ENCODE measurements at regions not wholly inside any gene's neighbourhood (a gene's known extent, or its start where the extent isn't known, plus 50 kb on each side); places are given as distances from the start of the nearest gene placed in this dataset.

- peak; percentile 72 for DNase-seq
These were observed 458.9 kb upstream of the C9orf72 start for GRCh38 chr9:28032268-28032590.

GRCh38 chr9:28034242-28034641 lies 461.0 kb upstream of the C9orf72 start:
- no peak for DNase-seq

GRCh38 chr9:28037968-28038367 lies 464.7 kb upstream of the C9orf72 start:
- no peak for DNase-seq

GRCh38 chr9:28045051-28045450 lies 471.8 kb upstream of the C9orf72 start:
- no peak for DNase-seq

- DNase-seq, result no peak
These were observed 476.8 kb upstream of the C9orf72 start for GRCh38 chr9:28050046-28050445.

- DNase-seq, result no peak
These were observed 477.7 kb upstream of the C9orf72 start for GRCh38 chr9:28050941-28051340.

- no peak for DNase-seq
These were observed 478.6 kb upstream of the C9orf72 start for GRCh38 chr9:28051559-28052503.

GRCh38 chr9:28053096-28053777 lies 480.0 kb upstream of the C9orf72 start:
- DNase-seq, result no peak

- no peak for DNase-seq
These were observed 482.7 kb upstream of the C9orf72 start for GRCh38 chr9:28056006-28056405.

- DNase-seq, result no peak
These were observed 483.2 kb upstream of the C9orf72 start for GRCh38 chr9:28056466-28056865.

GRCh38 chr9:28059192-28059591 lies 485.9 kb upstream of the C9orf72 start:
- DNase-seq, result no peak

- no peak for DNase-seq
These were observed 491.0 kb upstream of the C9orf72 start for GRCh38 chr9:28064241-28064815.

- no peak for DNase-seq
These were observed 500.0 kb upstream of the C9orf72 start for GRCh38 chr9:28073270-28073669.

GRCh38 chr9:28079677-28080076 lies 506.4 kb upstream of the C9orf72 start:
- DNase-seq, result no peak

GRCh38 chr9:28082671-28083070 lies 509.4 kb upstream of the C9orf72 start:
- no peak for DNase-seq

- DNase-seq, result no peak
These were observed 513.6 kb upstream of the C9orf72 start for GRCh38 chr9:28086881-28087280.

GRCh38 chr9:28092981-28093936 lies 520.0 kb upstream of the C9orf72 start:
- DNase-seq, result no peak

GRCh38 chr9:28101509-28101908 lies 528.2 kb upstream of the C9orf72 start:
- no peak for DNase-seq

GRCh38 chr9:28105001-28105400 lies 531.7 kb upstream of the C9orf72 start:
- DNase-seq, result no peak

- DNase-seq, result no peak
These were observed 546.9 kb upstream of the C9orf72 start for GRCh38 chr9:28120184-28120583.

- no peak for DNase-seq
These were observed 547.3 kb upstream of the C9orf72 start for GRCh38 chr9:28120626-28121025.

GRCh38 chr9:28121366-28121765 lies 548.1 kb upstream of the C9orf72 start:
- DNase-seq, result no peak

- no peak for DNase-seq
These were observed 551.6 kb upstream of the C9orf72 start for GRCh38 chr9:28124917-28125316.
